ENCODE measurements at regions not wholly inside any gene's neighbourhood (a gene's known extent, or its start where the extent isn't known, plus 50 kb on each side); places are given as distances from the start of the nearest gene placed in this dataset.

DNA sequence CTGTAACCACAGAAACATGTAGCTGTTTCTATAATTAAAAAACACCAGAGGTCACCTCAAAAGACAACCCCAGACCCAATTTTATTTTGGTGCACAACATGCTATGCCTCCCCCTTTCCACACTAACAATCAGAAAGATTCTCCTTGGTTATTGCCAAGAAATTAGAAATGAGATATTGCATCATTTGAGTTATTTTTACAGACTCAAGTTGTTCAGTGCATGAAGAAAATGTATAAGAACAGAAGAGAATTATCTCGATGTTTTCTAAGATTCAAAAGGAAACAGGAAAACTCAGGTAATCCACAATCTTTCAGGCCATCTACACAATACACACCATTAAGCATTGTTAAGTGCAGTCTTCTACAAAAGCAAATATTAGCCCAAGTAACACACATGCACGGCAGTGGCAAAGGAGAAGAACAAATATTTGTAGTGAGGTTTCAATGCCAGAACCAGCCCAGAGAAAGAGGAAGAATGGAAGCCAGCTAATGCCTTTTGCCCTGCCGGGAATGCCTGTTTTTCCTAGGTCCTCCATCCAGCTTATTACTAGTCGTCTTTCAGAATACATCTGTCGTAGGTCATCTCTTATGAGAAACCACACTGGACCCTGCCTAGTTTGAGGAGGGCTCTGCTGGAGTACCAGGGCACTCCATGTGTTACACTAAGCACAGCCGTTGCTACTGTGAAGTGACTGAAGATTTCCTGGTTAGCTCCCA lies 67.6 kb upstream of the C1GALT1 start:
- no peak for DNase-seq (ENCODE audit: low read depth in 2 of 3, low spot score in 1 of 3)

DNA sequence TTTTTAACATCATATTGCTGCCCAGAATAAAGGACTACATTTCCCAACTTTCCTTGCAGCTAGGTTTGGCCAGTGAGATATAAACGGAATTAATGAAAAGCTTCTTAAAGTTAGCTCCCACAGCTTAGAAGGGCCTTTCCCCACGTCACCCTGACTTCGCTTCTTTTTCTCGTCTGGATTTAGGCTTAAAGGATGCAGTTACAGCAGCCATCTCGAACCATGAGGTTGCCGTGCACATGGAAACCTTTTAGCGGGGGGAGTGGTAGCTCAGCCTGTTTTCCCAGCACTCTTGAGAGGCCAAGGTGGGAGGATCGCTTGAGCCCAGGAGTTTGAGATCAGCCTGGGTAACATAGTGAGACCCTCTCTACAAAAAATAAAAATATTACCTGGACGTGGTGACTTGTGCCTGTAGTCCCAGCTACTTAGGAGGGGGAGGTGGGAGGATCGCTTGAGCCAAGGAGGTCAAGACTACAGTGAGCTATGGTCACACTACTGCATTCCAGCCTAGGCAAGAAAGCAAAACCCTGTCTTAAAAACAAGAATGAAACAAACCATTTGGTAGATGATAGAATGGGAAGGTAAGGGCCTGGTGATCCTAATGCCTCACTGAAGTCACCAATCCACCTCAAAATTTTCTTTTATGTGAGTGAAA lies 64.3 kb upstream of the C1GALT1 start:
- DNase-seq (ENCODE audit: low read depth in 2 of 3, low spot score in 1 of 3): no peak

DNA sequence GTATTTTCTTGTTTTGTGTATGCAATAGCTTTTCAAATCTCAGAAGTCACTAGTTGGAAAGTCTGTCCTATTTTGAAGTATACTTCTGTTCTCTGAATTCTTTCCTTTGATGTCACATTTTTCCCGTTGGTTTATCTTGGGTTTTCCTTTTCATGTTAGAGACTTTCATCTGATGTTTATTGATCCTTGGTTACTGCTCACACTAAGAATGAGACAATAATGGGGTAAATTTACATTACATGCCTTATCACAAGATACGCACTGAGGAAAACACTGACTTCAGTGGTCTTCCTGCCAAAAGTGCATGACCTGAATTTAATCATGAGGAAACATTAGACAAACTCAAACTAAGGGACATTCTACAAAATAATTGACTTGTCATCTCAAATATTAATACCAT lies 63.5 kb upstream of the C1GALT1 start:
- no peak for DNase-seq (ENCODE audit: low read depth in 2 of 3, low spot score in 1 of 3)

DNA sequence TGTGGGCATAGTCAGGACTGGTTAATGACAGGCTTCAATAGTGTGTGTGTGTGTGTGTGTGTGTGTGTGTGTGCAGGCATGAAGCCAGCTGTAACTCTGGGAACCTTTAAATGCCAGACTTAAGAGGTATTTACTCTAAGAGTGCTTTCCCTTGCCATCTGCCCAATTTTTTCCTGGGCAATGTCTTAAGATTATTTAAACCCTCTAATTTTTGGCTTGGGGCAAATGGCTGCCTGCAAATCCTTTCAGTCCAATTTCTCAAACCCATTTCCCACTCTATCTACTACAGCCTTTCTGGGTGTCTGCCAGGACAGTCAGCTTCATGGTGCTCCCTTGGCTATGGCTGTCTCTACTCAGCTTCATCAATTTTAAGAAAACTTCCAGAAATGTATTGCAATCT lies 62.6 kb upstream of the C1GALT1 start:
- DNase-seq (ENCODE audit: low read depth in 2 of 3, low spot score in 1 of 3): no peak

DNA sequence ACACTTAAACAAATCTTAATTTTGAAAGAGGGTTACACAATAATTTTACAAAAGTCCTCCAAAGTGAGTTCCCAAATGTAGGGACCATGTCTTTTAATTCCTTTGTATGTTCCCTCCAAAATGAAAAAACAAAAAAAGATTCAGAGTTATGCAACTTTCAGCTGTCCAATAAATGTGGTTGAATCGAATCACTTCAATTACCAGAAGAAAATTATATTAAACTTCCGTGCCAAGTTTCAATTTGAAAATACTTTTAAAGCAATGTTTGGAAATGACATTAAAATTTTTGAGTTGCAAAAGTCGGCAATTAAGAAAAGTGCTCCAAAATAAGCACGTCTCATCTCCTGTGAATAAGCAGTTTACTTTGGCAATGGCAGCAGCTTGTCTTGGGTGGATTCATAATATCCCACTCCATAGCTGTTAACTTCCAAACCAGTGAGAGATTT lies 60.3 kb upstream of the C1GALT1 start:
- DNase-seq (ENCODE audit: low read depth in 2 of 3, low spot score in 1 of 3): no peak

DNA sequence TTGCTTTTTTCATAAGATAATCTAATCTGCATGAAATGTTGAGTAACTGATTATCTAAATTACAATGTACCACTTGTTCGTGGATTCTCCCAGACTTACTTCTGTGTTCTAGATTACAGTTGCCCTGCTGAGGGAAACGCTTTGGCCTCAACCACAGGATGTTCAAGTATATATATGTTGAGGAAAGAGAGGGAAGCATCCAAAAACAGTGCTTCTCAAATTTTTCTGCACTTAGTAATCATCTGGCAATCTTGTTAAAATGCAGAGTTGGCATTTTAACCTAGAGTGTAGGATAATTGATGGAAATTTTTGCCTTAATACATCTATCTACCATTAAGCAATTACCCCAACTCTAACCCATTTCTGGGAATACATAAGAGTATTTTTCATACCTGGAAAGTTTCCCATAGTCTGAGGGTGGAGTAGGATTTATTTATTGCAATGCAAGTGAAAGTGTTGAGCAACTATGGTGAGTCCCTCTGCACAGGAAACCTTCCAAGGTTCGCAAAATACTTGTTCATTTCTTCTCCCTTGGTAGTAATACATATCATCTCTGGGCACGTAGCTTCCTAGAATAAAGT lies 59.6 kb upstream of the C1GALT1 start:
- no peak for DNase-seq (ENCODE audit: low read depth in 2 of 3, low spot score in 1 of 3)

DNA sequence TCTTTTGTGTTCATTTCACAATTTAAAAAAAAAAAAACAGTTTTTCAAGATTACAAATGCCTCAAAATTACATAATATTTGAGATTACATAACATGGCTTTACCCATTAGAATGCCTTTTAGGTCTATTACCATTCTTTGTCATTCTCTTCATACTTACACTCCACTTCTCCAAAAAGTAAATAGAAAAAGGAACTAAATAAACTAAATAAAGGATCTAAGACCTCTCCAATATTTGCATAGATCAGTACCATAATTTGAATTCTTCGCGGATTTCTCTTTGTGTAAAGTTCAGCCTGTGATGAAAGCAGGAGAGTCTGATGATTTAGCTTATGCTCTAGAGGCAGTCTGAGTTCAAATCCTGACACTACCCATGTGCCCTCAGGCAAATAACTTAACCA lies 56.4 kb upstream of the C1GALT1 start:
- no peak for DNase-seq (ENCODE audit: low read depth in 2 of 3, low spot score in 1 of 3)

DNA sequence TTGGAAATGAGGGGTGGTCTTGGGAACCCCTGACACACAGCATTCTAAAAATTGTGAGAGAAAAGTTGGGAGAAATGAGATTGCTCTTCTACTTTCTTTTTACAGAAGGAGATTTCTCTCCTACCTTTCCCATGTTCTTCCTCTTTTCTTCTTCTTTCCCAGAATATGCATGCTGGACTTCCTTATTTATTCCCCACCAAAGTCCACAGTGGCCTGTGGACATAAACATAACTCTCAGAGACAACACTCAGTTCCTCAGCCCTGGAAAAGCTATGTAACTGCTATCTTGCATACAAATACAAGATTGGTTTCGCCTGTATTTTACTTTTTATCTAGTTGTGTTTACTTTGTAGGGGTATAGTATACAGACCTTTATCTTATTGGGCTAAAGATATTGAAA lies 54.6 kb upstream of the C1GALT1 start:
- no peak for DNase-seq (ENCODE audit: low read depth in 2 of 3, low spot score in 1 of 3)

DNA sequence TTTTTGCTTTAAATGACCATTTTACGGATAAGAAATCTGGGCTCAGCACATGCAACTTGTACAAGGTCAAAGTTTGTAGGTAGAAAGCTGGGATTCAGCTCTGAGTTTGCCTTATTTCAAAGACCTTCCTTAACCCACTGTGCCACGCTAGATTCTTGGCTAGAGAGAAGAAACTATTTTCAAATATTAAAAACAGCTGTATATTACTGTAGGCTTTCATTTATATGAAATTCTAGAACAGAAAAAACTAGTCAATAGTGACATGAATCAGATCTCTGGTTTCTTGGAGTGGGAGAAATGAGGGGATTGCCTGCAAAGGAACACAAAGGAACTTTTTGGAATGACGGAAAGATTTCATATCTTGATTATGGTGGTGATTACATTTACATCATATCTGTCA lies 53.0 kb upstream of the C1GALT1 start:
- no peak for DNase-seq (ENCODE audit: low read depth in 2 of 3, low spot score in 1 of 3)

DNA sequence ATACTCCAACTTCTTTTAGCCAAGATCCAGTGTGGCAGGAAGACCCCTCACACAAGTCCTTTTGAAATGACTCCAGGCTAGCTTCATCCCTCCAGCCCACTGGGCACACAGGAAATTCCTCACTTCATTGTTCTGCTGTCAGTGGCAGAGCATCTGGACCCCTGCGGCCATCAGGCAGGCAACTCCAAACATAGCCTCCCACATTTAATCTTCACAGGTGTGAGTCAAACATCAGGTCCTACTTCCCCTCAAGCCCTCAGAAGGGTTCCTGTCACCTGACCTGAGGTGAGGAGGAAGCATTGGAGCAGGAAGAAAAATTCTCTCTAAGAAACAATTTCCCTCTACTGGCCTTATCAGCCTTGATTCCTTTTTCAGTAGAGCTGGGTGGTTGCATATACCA lies 51.1 kb upstream of the C1GALT1 start:
- DNase-seq (ENCODE audit: low read depth in 2 of 3, low spot score in 1 of 3): no peak
